GM23338 (cell line): ENCODE measurements at regions not wholly inside any gene's neighbourhood (a gene's known extent, or its start where the extent isn't known, plus 50 kb on each side); places are given as distances from the start of the nearest gene placed in this dataset.

Experiments
- ATAC-seq: fragments of 200-7000 bp; cut with Tn5 transposase; 3 replicates; pipeline ENCODE4 v1.9.1; 2020
- DNase-seq: peaks from one replicate; pipeline ENCODE4 v3.0.0-alpha.2; 2015; ENCODE audit warnings: low spot score
- H2AFZ ChIP-seq: fragments of 200-600 bp; sonication (generic); 2 replicates; pipeline ENCODE4 v1.8.0; 2016; ENCODE audit warnings: antibody characterized with exemption, mild to moderate bottlenecking, moderate library complexity
- H3F3A ChIP-seq: fragments of 200-600 bp; sonication (generic); replicated peaks from 2 replicates; pipeline ENCODE4 v1.8.0; 2017; ENCODE audit warnings: antibody characterized with exemption, mixed run types, low read depth
- H3K27ac ChIP-seq: fragments of 200-600 bp; sonication (generic); 2 replicates; pipeline ENCODE4 v1.6.1; 2016; ENCODE audit warnings: low read depth
- H3K27me3 ChIP-seq: fragments of 200-600 bp; sonication (generic); 2 replicates; pipeline ENCODE4 v1.8.0; 2016; ENCODE audit warnings: mild to moderate bottlenecking, mixed run types, moderate library complexity; ENCODE audit not compliant: insufficient read depth
- H3K36me3 ChIP-seq: fragments of 200-600 bp; sonication (generic); 2 replicates; pipeline ENCODE4 v1.8.0; 2016; ENCODE audit warnings: mild to moderate bottlenecking; ENCODE audit not compliant: insufficient read depth
- H3K4me1 ChIP-seq: fragments of 200-600 bp; sonication (generic); 2 replicates; pipeline ENCODE4 v1.8.0; 2016; ENCODE audit warnings: mild to moderate bottlenecking, moderate library complexity; ENCODE audit not compliant: insufficient read depth
- H3K4me2 ChIP-seq: fragments of 200-600 bp; sonication (generic); 2 replicates; pipeline ENCODE4 v1.7.1; 2017; ENCODE audit warnings: mixed run types
- H3K4me3 ChIP-seq: fragments of 200-600 bp; sonication (generic); 2 replicates; pipeline ENCODE4 v1.6.1; 2016; ENCODE audit warnings: mixed run types
- H3K79me2 ChIP-seq: fragments of 200-600 bp; sonication (generic); replicated peaks from 2 replicates; pipeline ENCODE4 v1.8.0; 2017; ENCODE audit warnings: mild to moderate bottlenecking; ENCODE audit not compliant: insufficient read depth
- H3K9me2 ChIP-seq: fragments of 200-600 bp; sonication (generic); 2 replicates; pipeline ENCODE4 v1.8.0; 2017; ENCODE audit not compliant: insufficient read depth
- H4K20me1 ChIP-seq: fragments of 200-600 bp; sonication (generic); replicated peaks from 2 replicates; pipeline ENCODE4 v1.8.0; 2017; ENCODE audit warnings: mild to moderate bottlenecking; ENCODE audit not compliant: insufficient read depth
- H3K27ac Mint-ChIP-seq: 2 replicates; pipeline ENCODE4 v1.8.0; 2020; ENCODE audit warnings: inconsistent platforms, mild to moderate bottlenecking, moderate library complexity, mixed read lengths
- H3K27me3 Mint-ChIP-seq: 3 replicates; pipeline ENCODE4 v1.8.0; 2022; ENCODE audit warnings: low read depth, mild to moderate bottlenecking, moderate library complexity, mixed read lengths, inconsistent platforms; ENCODE audit not compliant: insufficient read depth, poor library complexity
- H3K36me3 Mint-ChIP-seq: 3 replicates; pipeline ENCODE4 v1.8.0; 2021; ENCODE audit warnings: low read depth, mild to moderate bottlenecking, inconsistent platforms, moderate library complexity, mixed read lengths
- H3K4me1 Mint-ChIP-seq: 3 replicates; pipeline ENCODE4 v1.8.0; 2020; ENCODE audit warnings: mild to moderate bottlenecking, inconsistent platforms, mixed read lengths
- H3K4me3 Mint-ChIP-seq: 3 replicates; pipeline ENCODE4 v1.8.0; 2021; ENCODE audit warnings: moderate library complexity, mild to moderate bottlenecking, inconsistent platforms, mixed read lengths
- H3K9me3 Mint-ChIP-seq: 3 replicates; pipeline ENCODE4 v1.8.0; 2020; ENCODE audit warnings: moderate library complexity, mild to moderate bottlenecking, inconsistent platforms, mixed read lengths
- CREB1 ChIP-seq: fragments of 250-450 bp; sonication (Bioruptor Pico); IDR thresholded peaks from 2 replicates; pipeline ENCODE4 v1.5.0; 2020; ENCODE audit warnings: low read depth, mild to moderate bottlenecking, moderate library complexity
- EZH2 ChIP-seq: fragments of 200-600 bp; sonication (generic); IDR thresholded peaks from one replicate; pipeline ENCODE4 v1.8.0; 2017; ENCODE audit warnings: antibody characterized with exemption, mild to moderate bottlenecking, low read depth; ENCODE audit not compliant: unreplicated experiment
- EZH2phosphoT487 ChIP-seq: fragments of 200-600 bp; sonication (generic); IDR thresholded peaks from one replicate; pipeline ENCODE4 v1.8.1; 2018; ENCODE audit warnings: antibody characterized with exemption; ENCODE audit not compliant: unreplicated experiment
- JUNB ChIP-seq: IDR thresholded peaks from one replicate; pipeline ENCODE4 v1.6.1; 2016; ENCODE audit warnings: antibody characterized with exemption; ENCODE audit not compliant: unreplicated experiment
- NANOG ChIP-seq: IDR thresholded peaks from 2 replicates; pipeline ENCODE4 v1.6.1; 2016; ENCODE audit warnings: antibody characterized with exemption, borderline replicate concordance
- POLR2AphosphoS5 ChIP-seq: IDR thresholded peaks from 2 replicates; pipeline ENCODE4 v1.6.1; 2016; ENCODE audit warnings: antibody characterized with exemption, low read depth
- STAT1 ChIP-seq: IDR thresholded peaks from one replicate; pipeline ENCODE4 v1.6.1; 2016; ENCODE audit warnings: antibody characterized with exemption; ENCODE audit not compliant: unreplicated experiment
- ZNF114 ChIP-seq: fragments of 250-450 bp; sonication (Bioruptor Pico); IDR thresholded peaks from 2 replicates; pipeline ENCODE4 v1.5.0; 2020; ENCODE audit warnings: mild to moderate bottlenecking, moderate library complexity
- ZNF331 ChIP-seq: fragments of 250-450 bp; sonication (Bioruptor Pico); IDR thresholded peaks from 2 replicates; pipeline ENCODE4 v1.5.0; 2020; ENCODE audit warnings: low read depth, mild to moderate bottlenecking, moderate library complexity
- TF ChIP-seq, protein P1 (sequence below): IDR thresholded peaks from 2 replicates; pipeline ENCODE4 v1.6.1; 2016; ENCODE audit warnings: antibody characterized with exemption
- TF ChIP-seq, protein P2 (sequence below): IDR thresholded peaks from one replicate; pipeline ENCODE4 v1.6.1; 2018; ENCODE audit warnings: antibody characterized with exemption; ENCODE audit not compliant: unreplicated experiment

DNA sequence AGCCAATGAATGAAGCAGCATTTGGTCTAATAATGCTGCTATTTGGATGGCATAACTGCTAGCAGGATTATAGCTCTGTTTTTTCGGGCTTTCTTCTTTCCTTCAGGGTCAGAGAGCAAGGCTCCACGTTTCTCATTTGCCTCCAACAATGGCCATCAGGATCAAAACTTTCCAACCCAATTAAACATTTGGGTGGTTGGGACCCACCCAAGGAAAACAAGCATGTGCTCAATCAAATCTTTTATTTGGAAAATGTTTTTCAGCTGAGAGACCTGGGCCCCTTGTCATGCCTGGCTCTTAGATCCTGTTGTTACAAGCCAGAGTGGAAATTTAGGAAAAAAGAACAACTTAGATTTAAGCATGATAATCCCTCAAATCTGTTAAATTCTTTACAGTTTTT is 373.1 kb upstream of the USP24 start:
- Histone ChIP-seq H4K20me1 (no peaks in the 10 kb centered on the region), H2AFZ (no peak overlapping the region), H3K36me3 (no peaks in the 10 kb centered on the region), H3K4me1 (peaks cover 7% of the 10 kb centered on the region), H3F3A (no peaks in the 10 kb centered on the region), H3K27me3 (no peaks in the 10 kb centered on the region), H3K4me2 (no peak overlapping the region), H3K9me2 (peaks cover 9% of the 10 kb centered on the region), H3K79me2 (no peaks in the 10 kb centered on the region), H3K4me3 (no peak overlapping the region), H3K27ac (no peak overlapping the region)
- Mint-ChIP-seq H3K27me3 (no peaks in the 10 kb centered on the region), H3K36me3 (no peaks in the 10 kb centered on the region), H3K4me1 (peaks cover 12% of the 10 kb centered on the region), H3K9me3 (no peaks in the 10 kb centered on the region), H3K4me3 (no peak overlapping the region), H3K27ac (no peak overlapping the region)
- DNase-seq: no peak
- ATAC-seq: no peak
- TF ChIP-seq, protein P1, sequence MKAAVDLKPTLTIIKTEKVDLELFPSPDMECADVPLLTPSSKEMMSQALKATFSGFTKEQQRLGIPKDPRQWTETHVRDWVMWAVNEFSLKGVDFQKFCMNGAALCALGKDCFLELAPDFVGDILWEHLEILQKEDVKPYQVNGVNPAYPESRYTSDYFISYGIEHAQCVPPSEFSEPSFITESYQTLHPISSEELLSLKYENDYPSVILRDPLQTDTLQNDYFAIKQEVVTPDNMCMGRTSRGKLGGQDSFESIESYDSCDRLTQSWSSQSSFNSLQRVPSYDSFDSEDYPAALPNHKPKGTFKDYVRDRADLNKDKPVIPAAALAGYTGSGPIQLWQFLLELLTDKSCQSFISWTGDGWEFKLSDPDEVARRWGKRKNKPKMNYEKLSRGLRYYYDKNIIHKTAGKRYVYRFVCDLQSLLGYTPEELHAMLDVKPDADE: no peak
- TF ChIP-seq EZH2: no peak
- TF ChIP-seq POLR2AphosphoS5: no peak
- TF ChIP-seq, protein P2, sequence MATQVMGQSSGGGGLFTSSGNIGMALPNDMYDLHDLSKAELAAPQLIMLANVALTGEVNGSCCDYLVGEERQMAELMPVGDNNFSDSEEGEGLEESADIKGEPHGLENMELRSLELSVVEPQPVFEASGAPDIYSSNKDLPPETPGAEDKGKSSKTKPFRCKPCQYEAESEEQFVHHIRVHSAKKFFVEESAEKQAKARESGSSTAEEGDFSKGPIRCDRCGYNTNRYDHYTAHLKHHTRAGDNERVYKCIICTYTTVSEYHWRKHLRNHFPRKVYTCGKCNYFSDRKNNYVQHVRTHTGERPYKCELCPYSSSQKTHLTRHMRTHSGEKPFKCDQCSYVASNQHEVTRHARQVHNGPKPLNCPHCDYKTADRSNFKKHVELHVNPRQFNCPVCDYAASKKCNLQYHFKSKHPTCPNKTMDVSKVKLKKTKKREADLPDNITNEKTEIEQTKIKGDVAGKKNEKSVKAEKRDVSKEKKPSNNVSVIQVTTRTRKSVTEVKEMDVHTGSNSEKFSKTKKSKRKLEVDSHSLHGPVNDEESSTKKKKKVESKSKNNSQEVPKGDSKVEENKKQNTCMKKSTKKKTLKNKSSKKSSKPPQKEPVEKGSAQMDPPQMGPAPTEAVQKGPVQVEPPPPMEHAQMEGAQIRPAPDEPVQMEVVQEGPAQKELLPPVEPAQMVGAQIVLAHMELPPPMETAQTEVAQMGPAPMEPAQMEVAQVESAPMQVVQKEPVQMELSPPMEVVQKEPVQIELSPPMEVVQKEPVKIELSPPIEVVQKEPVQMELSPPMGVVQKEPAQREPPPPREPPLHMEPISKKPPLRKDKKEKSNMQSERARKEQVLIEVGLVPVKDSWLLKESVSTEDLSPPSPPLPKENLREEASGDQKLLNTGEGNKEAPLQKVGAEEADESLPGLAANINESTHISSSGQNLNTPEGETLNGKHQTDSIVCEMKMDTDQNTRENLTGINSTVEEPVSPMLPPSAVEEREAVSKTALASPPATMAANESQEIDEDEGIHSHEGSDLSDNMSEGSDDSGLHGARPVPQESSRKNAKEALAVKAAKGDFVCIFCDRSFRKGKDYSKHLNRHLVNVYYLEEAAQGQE: no peak
- no peak for TF ChIP-seq STAT1
- no peak for TF ChIP-seq EZH2phosphoT487
- no peak for TF ChIP-seq JUNB
- TF ChIP-seq ZNF331 (CRISPR knock-in tag): no peak

DNA sequence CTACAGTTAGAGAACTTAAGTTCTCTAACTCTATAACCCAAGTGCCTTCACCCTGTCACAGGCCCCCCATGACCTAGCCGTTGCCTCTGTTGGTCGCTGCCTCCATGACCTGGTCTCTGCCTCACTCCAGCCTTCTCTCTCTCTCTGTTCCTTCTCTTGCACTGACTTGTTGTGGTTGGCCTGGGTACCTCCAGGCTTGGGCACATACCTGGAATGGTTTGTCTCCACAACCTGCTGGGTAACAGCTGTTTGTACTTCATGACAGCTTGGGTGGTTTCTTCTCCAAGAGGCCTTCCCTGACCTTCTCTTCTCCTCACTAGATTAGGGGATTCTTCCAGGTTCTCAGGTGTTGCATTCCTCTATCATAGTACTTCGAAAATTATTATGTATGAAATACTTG is 371.6 kb upstream of the USP24 start:
- no peaks in the 10 kb centered on the region for H3K36me3 ChIP-seq
- H3K4me3 Mint-ChIP-seq: no peak overlapping the region
- no peaks in the 10 kb centered on the region for H3F3A ChIP-seq
- H3K79me2 ChIP-seq: no peaks in the 10 kb centered on the region
- H3K27ac ChIP-seq: no peak overlapping the region
- H2AFZ ChIP-seq: no peak overlapping the region
- no peaks in the 10 kb centered on the region for H3K27me3 Mint-ChIP-seq
- no peak overlapping the region for H3K4me3 ChIP-seq
- no peak overlapping the region; the same call in 1 of the 2 replicates for H3K27ac Mint-ChIP-seq
- peaks cover 7% of the 10 kb centered on the region for H3K4me1 ChIP-seq
- no peaks in the 10 kb centered on the region for H3K27me3 ChIP-seq
- ATAC-seq (no peak), DNase-seq (no peak)
- H3K9me3 Mint-ChIP-seq: no peaks in the 10 kb centered on the region
- no peak overlapping the region for H3K4me2 ChIP-seq
- peaks cover 10% of the 10 kb centered on the region for H3K4me1 Mint-ChIP-seq
- no peaks in the 10 kb centered on the region for H3K36me3 Mint-ChIP-seq
- H3K9me2 ChIP-seq: peaks cover 4% of the 10 kb centered on the region
- H4K20me1 ChIP-seq: no peaks in the 10 kb centered on the region
- TF ChIP-seq, protein P1: no peak
- no peak for TF ChIP-seq NANOG
- TF ChIP-seq STAT1: no peak
- TF ChIP-seq ZNF331 (CRISPR knock-in tag): no peak
- TF ChIP-seq, protein P2: no peak
- TF ChIP-seq EZH2phosphoT487: no peak
- no peak for TF ChIP-seq ZNF114 (CRISPR knock-in tag)
- no peak for TF ChIP-seq CREB1 (CRISPR knock-in tag)
- no peak for TF ChIP-seq JUNB
- no peak for TF ChIP-seq POLR2AphosphoS5
